PC-3 (cell line): ENCODE measurements at regions not wholly inside any gene's neighbourhood (a gene's known extent, or its start where the extent isn't known, plus 50 kb on each side); places are given as distances from the start of the nearest gene placed in this dataset.
"Not testable (repeated sequence)": the region's sequence is repeated elsewhere in the genome, so short reads cannot be mapped to it uniquely, and the experiment has no call there.

Source experiments
- ATAC-seq: fragments of 200-7000 bp; cut with Tn5 transposase; 2 replicates; pipeline ENCODE4 v1.9.1; 2020; ENCODE audit warnings: mild to moderate bottlenecking, moderate library complexity
- BruUV-seq: library from RNA; stranded (reverse); fragments of 400-500 nt; replicated peaks from 2 replicates; lab custom pipeline; 2021; lab: Mats Ljungman, UMichigan
- CTCF ChIA-PET: fragments of 300-600 bp; sonication (Branson Sonifier 250); formaldehyde crosslinking; loops from one replicate; lab custom pipeline; 2022; ENCODE audit warnings: antibody characterized with exemption; lab: Charles Lee
- POLR2A ChIA-PET: fragments of 300-600 bp; sonication (Branson Sonifier 250); formaldehyde crosslinking; loops from one replicate; lab custom pipeline; 2022; ENCODE audit warnings: antibody characterized with exemption; ENCODE audit not compliant: unreplicated experiment; lab: Charles Lee
- DNase-seq: peaks from one replicate; pipeline ENCODE4 v3.0.0-alpha.2; 2015
- H2AFZ ChIP-seq: fragments of 300-600 bp; sonication (generic); 2 replicates; pipeline ENCODE4 v1.6.0; 2016; ENCODE audit warnings: antibody characterized with exemption, low read length
- H3F3A ChIP-seq: fragments of 300-600 bp; sonication (generic); one replicate; pipeline ENCODE4 v1.6.0; 2017; ENCODE audit warnings: antibody characterized with exemption, low read length, control low read depth, mild to moderate bottlenecking; ENCODE audit not compliant: unreplicated experiment
- H3K27ac ChIP-seq: fragments of 300-600 bp; sonication (generic); 2 replicates; pipeline ENCODE4 v1.5.1; 2016; ENCODE audit warnings: mild to moderate bottlenecking, low read length
- H3K27me3 ChIP-seq: fragments of 300-600 bp; sonication (generic); 2 replicates; pipeline ENCODE4 v1.6.1; 2016; ENCODE audit warnings: low read length, mixed read lengths
- H3K36me3 ChIP-seq: fragments of 300-600 bp; sonication (generic); 2 replicates; pipeline ENCODE4 v1.6.1; 2016; ENCODE audit warnings: low read depth, mixed run types, low read length, mixed read lengths
- H3K4me1 ChIP-seq: fragments of 300-600 bp; sonication (generic); 2 replicates; pipeline ENCODE4 v1.5.1; 2016; ENCODE audit warnings: low read length; ENCODE audit not compliant: insufficient read depth
- H3K4me2 ChIP-seq: fragments of 300-600 bp; sonication (generic); 2 replicates; pipeline ENCODE4 v1.6.0; 2016; ENCODE audit warnings: low read length
- H3K4me3 ChIP-seq: fragments of 300-600 bp; sonication (generic); 2 replicates; pipeline ENCODE4 v1.5.1; 2016; ENCODE audit warnings: mild to moderate bottlenecking, low read length, mixed read lengths
- H3K79me2 ChIP-seq: fragments of 300-600 bp; sonication (generic); 2 replicates; pipeline ENCODE4 v1.6.1; 2017; ENCODE audit warnings: low read length, mixed read lengths
- H3K9ac ChIP-seq: fragments of 300-600 bp; sonication (generic); 2 replicates; pipeline ENCODE4 v1.6.0; 2016; ENCODE audit warnings: mild to moderate bottlenecking, low read length
- H3K9me2 ChIP-seq: fragments of 300-600 bp; sonication (generic); replicated peaks from 2 replicates; pipeline ENCODE4 v1.6.1; 2016; ENCODE audit warnings: mixed run types, low read length, mixed read lengths
- H3K9me3 ChIP-seq: fragments of 300-600 bp; sonication (generic); 2 replicates; pipeline ENCODE4 v1.6.1; 2016; ENCODE audit warnings: low read length, mixed read lengths
- H4K20me1 ChIP-seq: fragments of 300-600 bp; sonication (generic); 2 replicates; pipeline ENCODE4 v1.6.1; 2016; ENCODE audit warnings: low read length, mixed read lengths
- CTCF ChIP-seq: fragments of 300-600 bp; sonication (generic); conservative IDR thresholded peaks from 2 replicates; pipeline ENCODE4 v1.5.1; 2017; ENCODE audit warnings: antibody characterized with exemption, low read depth, mild to moderate bottlenecking, low read length
- EZH2 ChIP-seq: fragments of 300-600 bp; sonication (generic); IDR thresholded peaks from one replicate; pipeline ENCODE4 v1.6.1; 2017; ENCODE audit warnings: antibody characterized with exemption, mild to moderate bottlenecking, low read length; ENCODE audit not compliant: unreplicated experiment
- EZH2phosphoT487 ChIP-seq: fragments of 300-600 bp; sonication (generic); IDR thresholded peaks from 2 replicates; pipeline ENCODE4 v1.6.1; 2018; ENCODE audit warnings: mild to moderate bottlenecking, antibody characterized with exemption, low read length, borderline replicate concordance
- intact Hi-C: fragments of 100-400 bp; cut with micrococcal nuclease; formaldehyde crosslinking; loops from 2 replicates; pipeline ENCODE4 v1.9.0; 2023

GRCh38 chr6:27188885-27189418 is 58.5 kb upstream of the PRSS16 start:
- Histone ChIP-seq H2AFZ (peak overlapping the region; percentile 96), H3K4me1 (no peaks in the 10 kb centered on the region), H3K36me3 (no peaks in the 10 kb centered on the region), H3K9ac (peak overlapping the region; percentile 57), H3K27ac (peak overlapping the region; percentile 41), H3K9me3 (no peaks in the 10 kb centered on the region), H3K79me2 (no peaks in the 10 kb centered on the region), H3K27me3 (no peaks in the 10 kb centered on the region), H4K20me1 (no peaks in the 10 kb centered on the region), H3K4me3 (peak overlapping the region; percentile 81), H3K4me2 (peak overlapping the region; percentile 87), H3F3A (no peaks in the 10 kb centered on the region), H3K9me2 (no peaks in the 10 kb centered on the region)
- DNase-seq (peak; percentile 91), ATAC-seq (peak; percentile 80)
- TSS peak; percentile 64 for BruUV-seq
- POLR2A ChIA-PET: interaction anchor here (1.0 kb wide), 1 partner anchor 63 kb away, joined by 3 read pairs; no protein-coding TSS in a partner anchor
- CTCF ChIA-PET: no interaction called here
- intact Hi-C loops: loop anchor here (1.0 to 5.0 kb wide), 11 partner anchors 12 to 564 kb away; partner anchors contain the start of genes POM121L2, ZNF184 and ZNF391
- TF ChIP-seq CTCF: peak; percentile 81
- no peak for TF ChIP-seq EZH2

GRCh38 chr6:27190126-27190525 is 57.4 kb upstream of the PRSS16 start:
- no peaks in the 10 kb centered on the region for H3F3A ChIP-seq
- no peak for TF ChIP-seq CTCF
- no peak for TF ChIP-seq EZH2phosphoT487
- TF ChIP-seq EZH2: no peak
- intact Hi-C loops: no loop called here
- H3K4me3 ChIP-seq: no peak overlapping the region
- H3K27me3 ChIP-seq: no peaks in the 10 kb centered on the region
- H3K27ac ChIP-seq: no peak overlapping the region
- no TSS peak for BruUV-seq
- H2AFZ ChIP-seq: no peak overlapping the region
- no peaks in the 10 kb centered on the region for H3K9me3 ChIP-seq
- ATAC-seq (no peak), DNase-seq (no peak)
- ChIA-PET POLR2A (no interaction called here), CTCF (no interaction called here)
- H3K36me3 ChIP-seq: no peaks in the 10 kb centered on the region
- no peak overlapping the region for H3K4me2 ChIP-seq
- H3K79me2 ChIP-seq: no peaks in the 10 kb centered on the region
- H4K20me1 ChIP-seq: no peaks in the 10 kb centered on the region
- no peak overlapping the region for H3K9ac ChIP-seq
- H3K4me1 ChIP-seq: no peaks in the 10 kb centered on the region
- no peaks in the 10 kb centered on the region for H3K9me2 ChIP-seq

DNA sequence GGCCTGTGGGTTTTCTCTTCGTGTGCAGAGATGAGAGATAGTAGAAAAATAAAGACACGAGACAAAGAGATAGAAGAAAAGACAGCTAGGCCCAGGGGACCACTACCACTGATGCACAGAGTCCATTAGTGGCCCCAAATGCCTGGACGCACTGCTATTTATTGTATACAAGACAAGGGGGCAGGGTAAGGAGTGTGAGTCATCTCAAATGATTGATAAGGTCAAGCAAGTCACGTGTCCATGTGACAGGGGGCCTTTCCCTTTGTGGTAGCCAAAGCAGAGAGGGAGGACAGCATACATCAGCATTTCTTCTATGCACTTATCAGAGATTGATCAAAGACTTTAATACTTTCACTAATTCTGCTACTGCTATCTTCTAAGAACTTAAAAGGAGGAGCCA is 53.0 kb upstream of the PRSS16 start:
- POLR2A ChIA-PET, H3K36me3 ChIP-seq, CTCF ChIA-PET, ATAC-seq, intact Hi-C loops, H2AFZ ChIP-seq, H3K4me2 ChIP-seq, H4K20me1 ChIP-seq, H3K27ac ChIP-seq, H3K9me2 ChIP-seq, H3K27me3 ChIP-seq, DNase-seq, H3F3A ChIP-seq, BruUV-seq, H3K9me3 ChIP-seq, H3K9ac ChIP-seq, H3K4me1 ChIP-seq, H3K4me3 ChIP-seq, H3K79me2 ChIP-seq: not testable (repeated sequence)

GRCh38 chr6:27195547-27195946 is 52.0 kb upstream of the PRSS16 start:
- H3K79me2 ChIP-seq, H3K9me3 ChIP-seq, H3K27me3 ChIP-seq, H3K4me2 ChIP-seq, H3K9ac ChIP-seq, CTCF ChIA-PET, BruUV-seq, H3K36me3 ChIP-seq, H4K20me1 ChIP-seq, H3K9me2 ChIP-seq, intact Hi-C loops, ATAC-seq, H3F3A ChIP-seq, DNase-seq, H3K4me3 ChIP-seq, H3K4me1 ChIP-seq, H3K27ac ChIP-seq, H2AFZ ChIP-seq, POLR2A ChIA-PET: not testable (repeated sequence)
